ENCODE measurements at regions not wholly inside any gene's neighbourhood (a gene's known extent, or its start where the extent isn't known, plus 50 kb on each side); places are given as distances from the start of the nearest gene placed in this dataset.

DNA sequence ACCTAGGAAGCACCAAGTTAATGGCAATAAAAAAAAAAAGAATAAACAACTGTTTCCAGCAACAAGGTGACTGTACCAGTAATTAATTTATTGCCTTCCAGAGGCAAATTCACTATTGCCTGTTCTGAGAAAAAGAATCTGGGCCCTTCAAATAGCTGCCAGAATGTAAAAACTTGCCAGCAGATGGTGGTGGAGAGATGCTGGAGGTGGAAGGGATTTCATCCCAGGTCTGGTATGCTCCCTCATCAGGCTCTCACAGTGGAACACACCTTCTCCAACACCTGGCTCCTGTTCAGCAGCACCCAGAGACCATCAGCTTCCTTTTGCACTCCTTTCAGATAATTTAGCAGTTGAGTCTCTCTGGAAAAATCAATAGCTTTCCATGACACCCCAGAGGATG lies 792.9 kb upstream of the ADAMTS5 start:
- ChIA-PET CTCF (interaction anchor here (1.0 to 2.4 kb wide), 6 partner anchors 9 to 985 kb away, joined by 3 to 25 read pairs (median 6); no protein-coding TSS in a partner anchor), POLR2A (no interaction called here)
- intact Hi-C loops (cut with micrococcal nuclease) = loop anchor here (1.0 to 2.0 kb wide), 4 partner anchors 43 to 985 kb away; no protein-coding TSS in a partner anchor

DNA sequence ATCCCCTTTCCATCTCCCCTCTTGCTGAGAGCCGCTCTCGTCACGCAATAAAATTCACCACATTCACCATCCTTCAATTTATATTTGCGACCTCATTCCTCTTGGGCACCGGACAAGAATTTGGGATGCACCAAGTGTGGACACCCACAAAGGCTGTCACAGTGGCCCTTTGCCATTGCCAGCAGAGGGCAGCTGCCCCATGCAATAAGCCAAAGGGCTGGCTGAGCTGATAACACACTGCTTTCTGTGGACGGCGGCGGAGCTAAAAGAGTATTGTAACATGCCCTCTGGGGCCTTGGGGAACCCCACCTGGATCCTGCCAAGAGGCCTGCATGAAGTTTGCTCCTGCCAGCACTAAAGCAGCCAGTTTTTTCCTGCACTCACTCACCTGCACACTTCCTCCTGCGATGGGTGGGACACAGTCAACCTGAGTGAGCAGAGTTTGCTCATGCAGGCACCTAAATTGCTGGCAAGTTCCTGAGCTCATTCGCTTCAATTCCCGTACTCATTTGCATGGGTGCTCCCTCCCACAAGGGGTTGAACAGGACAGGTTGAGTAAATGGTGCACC lies 792.3 kb upstream of the ADAMTS5 start:
- DNase-seq (ENCODE audit: low read depth, low spot score) (no peak), FAIRE-seq (no peak)
- dilution Hi-C loops (cut with MboI; ENCODE audit: extremely low pct_ligation_motif_present, low sequenced_read_pairs) = no loop called here
- H3K79me2 ChIP-seq (ENCODE audit: control insufficient read depth, insufficient read depth, low read length) = no peaks in the 10 kb centered on the region
- no peak overlapping the region for H2AFZ ChIP-seq (ENCODE audit: low read depth, low read length)
- CTCF ChIA-PET = interaction anchor here (0.9 to 2.4 kb wide), 7 partner anchors 8 to 986 kb away, joined by 3 to 25 read pairs (median 5); no protein-coding TSS in a partner anchor
- no peak overlapping the region for H3K9ac ChIP-seq (replicated peaks; ENCODE audit: extremely low read depth, insufficient read depth, low read length)
- H3K9me3 ChIP-seq (replicated peaks; ENCODE audit: control insufficient read depth, insufficient read depth, low read length) = no peaks in the 10 kb centered on the region
- no peaks in the 10 kb centered on the region for H3K36me3 ChIP-seq (ENCODE audit: control insufficient read depth in 2 of 2, extremely low read depth in 1 of 2, insufficient read depth in 2 of 2, low read length in 2 of 2)
- no peak overlapping the region for H3K4me2 ChIP-seq (ENCODE audit: insufficient read depth, low read length)
- BruUV-seq (replicated peaks) = no TSS peak
- no peaks in the 10 kb centered on the region for H3K9me1 ChIP-seq (replicated peaks; ENCODE audit: control insufficient read depth, extremely low read depth, insufficient read depth, low read length)
- no peaks in the 10 kb centered on the region for H4K20me1 ChIP-seq (replicated peaks; ENCODE audit: control insufficient read depth, extremely low read depth, insufficient read depth, low read length)
- no peaks in the 10 kb centered on the region for H3K4me1 ChIP-seq (ENCODE audit: control insufficient read depth, extremely low read depth, insufficient read depth, low read length)
- H3K27ac ChIP-seq (ENCODE audit: insufficient read depth, low read depth, low read length) = no peak overlapping the region
- no peak overlapping the region for H3K4me3 ChIP-seq (replicated peaks in 1 of 3; ENCODE audit: insufficient read depth in 1 of 3, low read depth in 1 of 3, low read length in 3 of 3)
- H3K27me3 ChIP-seq (ENCODE audit: control insufficient read depth in 2 of 2, insufficient read depth in 2 of 2, low read length in 2 of 2) = no peaks in the 10 kb centered on the region
- intact Hi-C loops (cut with micrococcal nuclease) = loop anchor here (1.0 to 2.0 kb wide), 3 partner anchors 44 to 577 kb away; no protein-coding TSS in a partner anchor
- TF ChIP-seq GATA2 (IDR thresholded peaks at IDR 0.05; ENCODE audit: insufficient read depth, insufficient read length, low read depth, low read length) = no peak
- TF ChIP-seq, protein P1, sequence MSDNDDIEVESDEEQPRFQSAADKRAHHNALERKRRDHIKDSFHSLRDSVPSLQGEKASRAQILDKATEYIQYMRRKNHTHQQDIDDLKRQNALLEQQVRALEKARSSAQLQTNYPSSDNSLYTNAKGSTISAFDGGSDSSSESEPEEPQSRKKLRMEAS (IDR thresholded peaks at IDR 0.05; ENCODE audit: insufficient read depth, insufficient read length) = no peak
- TF ChIP-seq EZH2 (IDR thresholded peaks at IDR 0.05; ENCODE audit: borderline replicate concordance, low read depth, low read length, severe bottlenecking) = no peak
- TF ChIP-seq POLR2AphosphoS5 (IDR thresholded peaks at IDR 0.05; ENCODE audit: insufficient read depth, low read depth, low read length) = no peak
- TF ChIP-seq, protein P2, sequence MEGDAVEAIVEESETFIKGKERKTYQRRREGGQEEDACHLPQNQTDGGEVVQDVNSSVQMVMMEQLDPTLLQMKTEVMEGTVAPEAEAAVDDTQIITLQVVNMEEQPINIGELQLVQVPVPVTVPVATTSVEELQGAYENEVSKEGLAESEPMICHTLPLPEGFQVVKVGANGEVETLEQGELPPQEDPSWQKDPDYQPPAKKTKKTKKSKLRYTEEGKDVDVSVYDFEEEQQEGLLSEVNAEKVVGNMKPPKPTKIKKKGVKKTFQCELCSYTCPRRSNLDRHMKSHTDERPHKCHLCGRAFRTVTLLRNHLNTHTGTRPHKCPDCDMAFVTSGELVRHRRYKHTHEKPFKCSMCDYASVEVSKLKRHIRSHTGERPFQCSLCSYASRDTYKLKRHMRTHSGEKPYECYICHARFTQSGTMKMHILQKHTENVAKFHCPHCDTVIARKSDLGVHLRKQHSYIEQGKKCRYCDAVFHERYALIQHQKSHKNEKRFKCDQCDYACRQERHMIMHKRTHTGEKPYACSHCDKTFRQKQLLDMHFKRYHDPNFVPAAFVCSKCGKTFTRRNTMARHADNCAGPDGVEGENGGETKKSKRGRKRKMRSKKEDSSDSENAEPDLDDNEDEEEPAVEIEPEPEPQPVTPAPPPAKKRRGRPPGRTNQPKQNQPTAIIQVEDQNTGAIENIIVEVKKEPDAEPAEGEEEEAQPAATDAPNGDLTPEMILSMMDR (IDR thresholded peaks at IDR 0.05; ENCODE audit: extremely low read depth in 1 of 2, insufficient read depth in 1 of 2, low read depth in 1 of 2, low read length in 2 of 2) = peak in 1 of 2 donors; percentile 46
- TF ChIP-seq JUN (IDR thresholded peaks at IDR 0.05; ENCODE audit: borderline replicate concordance, insufficient read depth, insufficient read length, low read depth) = no peak
- POLR2A ChIA-PET = no interaction called here

More for the DNA sequence above, 792.9 kb upstream of the ADAMTS5 start:
- TF ChIP-seq MYC (IDR thresholded peaks at IDR 0.05; ENCODE audit: low read depth, low read length) = no peak
- H3K9ac ChIP-seq (replicated peaks; ENCODE audit: extremely low read depth, insufficient read depth, low read length) = no peak overlapping the region
- no peaks in the 10 kb centered on the region for H3K27me3 ChIP-seq (ENCODE audit: control insufficient read depth in 2 of 2, insufficient read depth in 2 of 2, low read length in 2 of 2)
- H3K4me3 ChIP-seq (replicated peaks in 1 of 3; ENCODE audit: insufficient read depth in 1 of 3, low read depth in 1 of 3, low read length in 3 of 3) = no peak overlapping the region
- DNase-seq (ENCODE audit: low read depth, low spot score) = no peak
- no peaks in the 10 kb centered on the region for H3K36me3 ChIP-seq (ENCODE audit: control insufficient read depth in 2 of 2, extremely low read depth in 1 of 2, insufficient read depth in 2 of 2, low read length in 2 of 2)
- FAIRE-seq = no peak
- no peaks in the 10 kb centered on the region for H3K4me1 ChIP-seq (ENCODE audit: control insufficient read depth, extremely low read depth, insufficient read depth, low read length)
- no peak overlapping the region for H3K27ac ChIP-seq (ENCODE audit: insufficient read depth, low read depth, low read length)
- H3K9me3 ChIP-seq (replicated peaks; ENCODE audit: control insufficient read depth, insufficient read depth, low read length) = no peaks in the 10 kb centered on the region
- BruUV-seq (replicated peaks) = no TSS peak
- H3K9me1 ChIP-seq (replicated peaks; ENCODE audit: control insufficient read depth, extremely low read depth, insufficient read depth, low read length) = no peaks in the 10 kb centered on the region
- H4K20me1 ChIP-seq (replicated peaks; ENCODE audit: control insufficient read depth, extremely low read depth, insufficient read depth, low read length) = no peaks in the 10 kb centered on the region
- dilution Hi-C loops (cut with MboI; ENCODE audit: extremely low pct_ligation_motif_present, low sequenced_read_pairs) = no loop called here
- H3K4me2 ChIP-seq (ENCODE audit: insufficient read depth, low read length) = no peak overlapping the region
- no peaks in the 10 kb centered on the region for H3K79me2 ChIP-seq (ENCODE audit: control insufficient read depth, insufficient read depth, low read length)
- no peak overlapping the region for H2AFZ ChIP-seq (ENCODE audit: low read depth, low read length)
